ENCODE measurements at regions not wholly inside any gene's neighbourhood (a gene's known extent, or its start where the extent isn't known, plus 50 kb on each side); places are given as distances from the start of the nearest gene placed in this dataset.

GRCh38 chr1:219324629-219325367 is 151.1 kb downstream of the LYPLAL1 start:
- WGBS, 2 experiments (ENCODE audit: extremely low coverage in 1 of 2, insufficient coverage in 1 of 2, insufficient read length in 1 of 2, insufficient replicate concordance in 2 of 2, low coverage in 1 of 2, low lambda C conversion rate in 2 of 2, missing lambda C conversion rate in 1 of 2) = 87% methylated on average over 6 of the region's 6 CpGs; no CpG with 5 or more reads in 1 of the 2 experiments
- Histone ChIP-seq H3K14ac (ENCODE audit: insufficient read length) (no peak overlapping the region), H3K27me3 (replicated peaks in 1 of 4; ENCODE audit: control insufficient read depth in 3 of 4, extremely low read depth in 1 of 4, insufficient read depth in 3 of 4, low read length in 3 of 4) (no peaks in the 10 kb centered on the region), H3K23me2 (ENCODE audit: low read depth, low read length) (no peaks in the 10 kb centered on the region), H4K8ac (ENCODE audit: extremely low read depth, insufficient read depth, low read length) (no peak overlapping the region), H3K56ac (replicated peaks; ENCODE audit: insufficient read length, low read depth, low read length) (no peak overlapping the region), H2BK15ac (ENCODE audit: low read length) (no peak overlapping the region), H2BK20ac (ENCODE audit: low read length) (no peak overlapping the region), H3K4ac (replicated peaks; ENCODE audit: insufficient read length, low read depth, low read length) (no peak overlapping the region), H3K23ac (ENCODE audit: insufficient read length) (no peak overlapping the region), H3K9me3 (ENCODE audit: insufficient read depth in 2 of 2, low read depth in 1 of 2, low read length in 1 of 2) (no peaks in the 10 kb centered on the region), H3K9ac (replicated peaks in 1 of 4; ENCODE audit: extremely low read depth in 1 of 4, low read depth in 3 of 4, low read length in 3 of 4) (no peak overlapping the region), H4K20me1 (replicated peaks in 1 of 2; ENCODE audit: control insufficient read depth in 1 of 2, insufficient read depth in 2 of 2, low read length in 2 of 2) (no peaks in the 10 kb centered on the region), H2BK5ac (ENCODE audit: low read depth, low read length) (no peak overlapping the region), H3K4me2 (ENCODE audit: insufficient read depth in 1 of 2, low read depth in 2 of 2, low read length in 2 of 2) (no peak overlapping the region), H2BK12ac (ENCODE audit: low read depth, low read length) (no peak overlapping the region), H2AK5ac (ENCODE audit: low read depth, low read length) (no peak overlapping the region), H3K18ac (ENCODE audit: extremely low read depth, low read length) (no peak overlapping the region), H3K27ac (ENCODE audit: low read depth, low read length) (no peak overlapping the region), H3K4me1 (replicated peaks in 1 of 4; ENCODE audit: control insufficient read depth in 3 of 4, insufficient read depth in 4 of 4, low read length in 3 of 4) (no peaks in the 10 kb centered on the region), H4K91ac (replicated peaks; ENCODE audit: insufficient read length, low read length) (no peak overlapping the region), H3K79me2 (ENCODE audit: control insufficient read depth in 1 of 2, insufficient read depth in 2 of 2, low read length in 2 of 2) (no peaks in the 10 kb centered on the region), H3K36me3 (ENCODE audit: control insufficient read depth in 2 of 4, insufficient read depth in 4 of 4, low read length in 3 of 4) (no peaks in the 10 kb centered on the region), H2AFZ (ENCODE audit: low read length) (no peak overlapping the region), H2BK120ac (replicated peaks; ENCODE audit: low read depth, low read length) (no peak overlapping the region), H4K5ac (ENCODE audit: insufficient read length, low read depth, low read length) (no peak overlapping the region), H3K4me3 (ENCODE audit: extremely low read depth in 1 of 4, insufficient read depth in 2 of 4, low read depth in 3 of 4, low read length in 4 of 4) (no peak overlapping the region), H3K79me1 (ENCODE audit: low read depth, low read length) (no peaks in the 10 kb centered on the region)
- DNase-seq (ENCODE audit: low read depth in 1 of 2, low spot score in 2 of 2) (no peak), FAIRE-seq (no peak)
- CTCF ChIA-PET (ENCODE audit: partially characterized antibody) = interaction anchor here (1.0 to 1.5 kb wide), 3 partner anchors 8 to 257 kb away, joined by 3 to 6 read pairs (median 5); no protein-coding TSS in a partner anchor
- POLR2A ChIA-PET (ENCODE audit: partially characterized antibody) = no interaction called here
- TF ChIP-seq SRF (IDR thresholded peaks at IDR 0.05; ENCODE audit: low read depth, low read length) (no peak), BACH1 (IDR thresholded peaks at IDR 0.05; ENCODE audit: low read length) (no peak)
